ENCODE measurements at regions not wholly inside any gene's neighbourhood (a gene's known extent, or its start where the extent isn't known, plus 50 kb on each side); places are given as distances from the start of the nearest gene placed in this dataset.

- no peak overlapping the region for H3K27ac Mint-ChIP-seq
- no peak for DNase-seq (ENCODE audit: extremely low spot score, unreplicated experiment)
- peaks cover 4% of the 10 kb centered on the region for H3K36me3 Mint-ChIP-seq
- peak overlapping the region; percentile 6 for H3K4me3 Mint-ChIP-seq
- H3K27me3 Mint-ChIP-seq: peaks cover 9% of the 10 kb centered on the region
- peaks cover 4% of the 10 kb centered on the region for H3K4me1 Mint-ChIP-seq (ENCODE audit: unreplicated experiment)
- TF ChIP-seq CTCF (conservative IDR thresholded peaks at IDR 0.05): no peak
- no peaks in the 10 kb centered on the region for H3K9me3 Mint-ChIP-seq
Measured at GRCh38 chr21:26412885-26413284, 160.2 kb downstream of the CYYR1 start.

- Mint-ChIP-seq H3K9me3 (peaks cover 5% of the 10 kb centered on the region), H3K4me1 (ENCODE audit: unreplicated experiment) (peaks cover 24% of the 10 kb centered on the region), H3K27ac (no peak overlapping the region), H3K36me3 (peaks cover 6% of the 10 kb centered on the region), H3K27me3 (peaks cover 13% of the 10 kb centered on the region), H3K4me3 (no peak overlapping the region)
- DNase-seq (ENCODE audit: extremely low spot score, unreplicated experiment): no peak
- no peak for TF ChIP-seq CTCF (conservative IDR thresholded peaks at IDR 0.05)
Measured at GRCh38 chr21:26409735-26410134, 163.4 kb downstream of the CYYR1 start.

- peaks cover 17% of the 10 kb centered on the region for H3K27me3 Mint-ChIP-seq
- H3K36me3 Mint-ChIP-seq: peaks cover 7% of the 10 kb centered on the region
- H3K9me3 Mint-ChIP-seq: peaks cover 6% of the 10 kb centered on the region
- peaks cover 24% of the 10 kb centered on the region for H3K4me1 Mint-ChIP-seq (ENCODE audit: unreplicated experiment)
- H3K4me3 Mint-ChIP-seq: no peak overlapping the region
- no peak overlapping the region for H3K27ac Mint-ChIP-seq
- DNase-seq (ENCODE audit: extremely low spot score, unreplicated experiment): no peak
- no peak for TF ChIP-seq CTCF (conservative IDR thresholded peaks at IDR 0.05)
Measured at GRCh38 chr21:26408511-26408910, 164.6 kb downstream of the CYYR1 start.

- peaks cover 20% of the 10 kb centered on the region for H3K4me1 Mint-ChIP-seq (ENCODE audit: unreplicated experiment)
- TF ChIP-seq CTCF (conservative IDR thresholded peaks at IDR 0.05): no peak
- no peak for DNase-seq (ENCODE audit: extremely low spot score, unreplicated experiment)
- peaks cover 7% of the 10 kb centered on the region for H3K36me3 Mint-ChIP-seq
- H3K27ac Mint-ChIP-seq: peak overlapping the region; percentile 76
- H3K27me3 Mint-ChIP-seq: peaks cover 14% of the 10 kb centered on the region
- H3K9me3 Mint-ChIP-seq: peaks cover 6% of the 10 kb centered on the region
- H3K4me3 Mint-ChIP-seq: peak overlapping the region; percentile 39
Measured at GRCh38 chr21:26406526-26406925, 166.6 kb downstream of the CYYR1 start.

DNA sequence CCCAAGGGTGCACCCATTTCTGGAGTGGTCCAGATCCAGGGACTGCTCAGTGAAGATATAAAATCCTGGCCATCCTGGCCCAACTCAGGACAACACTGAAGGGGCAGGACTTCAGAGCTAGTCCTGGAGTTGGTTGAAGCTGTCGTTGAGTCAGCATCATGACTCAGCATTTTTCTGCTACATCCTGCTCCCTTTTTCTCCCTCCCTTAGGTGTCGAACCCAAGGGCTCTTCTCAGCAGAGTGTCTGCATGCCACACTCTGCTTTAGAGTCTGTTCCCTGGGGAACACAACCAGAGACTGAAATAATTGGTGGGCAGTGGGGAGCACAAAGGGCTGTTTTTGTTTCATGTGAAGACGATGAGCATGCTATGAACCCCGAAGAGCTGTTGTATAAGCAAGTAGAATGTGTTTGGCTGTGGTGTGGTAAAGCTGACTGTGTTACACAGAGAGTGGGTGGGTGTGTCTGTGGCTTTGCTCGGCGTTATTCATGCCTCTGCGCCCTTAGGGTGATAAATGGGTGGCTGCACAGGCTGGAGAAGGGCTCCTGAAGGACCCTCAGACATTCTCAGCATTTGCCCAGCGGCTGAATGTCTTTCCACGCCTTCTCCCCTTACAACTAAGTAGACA is 167.2 kb downstream of the CYYR1 start:
- Mint-ChIP-seq H3K27ac (peak overlapping the region; percentile 76), H3K9me3 (peaks cover 6% of the 10 kb centered on the region), H3K4me1 (ENCODE audit: unreplicated experiment) (peaks cover 20% of the 10 kb centered on the region), H3K36me3 (peaks cover 3% of the 10 kb centered on the region), H3K4me3 (peak overlapping the region; percentile 39), H3K27me3 (peaks cover 10% of the 10 kb centered on the region)
- DNase-seq (ENCODE audit: extremely low spot score, unreplicated experiment): no peak
- no peak for TF ChIP-seq CTCF (conservative IDR thresholded peaks at IDR 0.05)
